ENCODE measurements at regions not wholly inside any gene's neighbourhood (a gene's known extent, or its start where the extent isn't known, plus 50 kb on each side); places are given as distances from the start of the nearest gene placed in this dataset.

- TF ChIP-seq, protein P1, sequence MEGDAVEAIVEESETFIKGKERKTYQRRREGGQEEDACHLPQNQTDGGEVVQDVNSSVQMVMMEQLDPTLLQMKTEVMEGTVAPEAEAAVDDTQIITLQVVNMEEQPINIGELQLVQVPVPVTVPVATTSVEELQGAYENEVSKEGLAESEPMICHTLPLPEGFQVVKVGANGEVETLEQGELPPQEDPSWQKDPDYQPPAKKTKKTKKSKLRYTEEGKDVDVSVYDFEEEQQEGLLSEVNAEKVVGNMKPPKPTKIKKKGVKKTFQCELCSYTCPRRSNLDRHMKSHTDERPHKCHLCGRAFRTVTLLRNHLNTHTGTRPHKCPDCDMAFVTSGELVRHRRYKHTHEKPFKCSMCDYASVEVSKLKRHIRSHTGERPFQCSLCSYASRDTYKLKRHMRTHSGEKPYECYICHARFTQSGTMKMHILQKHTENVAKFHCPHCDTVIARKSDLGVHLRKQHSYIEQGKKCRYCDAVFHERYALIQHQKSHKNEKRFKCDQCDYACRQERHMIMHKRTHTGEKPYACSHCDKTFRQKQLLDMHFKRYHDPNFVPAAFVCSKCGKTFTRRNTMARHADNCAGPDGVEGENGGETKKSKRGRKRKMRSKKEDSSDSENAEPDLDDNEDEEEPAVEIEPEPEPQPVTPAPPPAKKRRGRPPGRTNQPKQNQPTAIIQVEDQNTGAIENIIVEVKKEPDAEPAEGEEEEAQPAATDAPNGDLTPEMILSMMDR (IDR thresholded peaks at IDR 0.05): no peak
- no peak for TF ChIP-seq POLR2A (IDR thresholded peaks at IDR 0.05)
Measured at GRCh38 chr6:80478030-80478429, 371.6 kb downstream of the BCKDHB start.

Data from testis (tissue), 2 donors.